Activated naive CD8-positive, alpha-beta T cell treated with anti-CD3 and anti-CD28 coated beads for 36 hours (primary cell): ENCODE measurements at regions not wholly inside any gene's neighbourhood (a gene's known extent, or its start where the extent isn't known, plus 50 kb on each side); places are given as distances from the start of the nearest gene placed in this dataset.

ENCODE experiments used
- DNase-seq: peaks from one replicate; pipeline ENCODE4 v3.0.0; 2021
- H3K27ac Mint-ChIP-seq: one replicate; pipeline ENCODE4 v1.8.0; 2022; ENCODE audit warnings: mild to moderate bottlenecking, moderate library complexity, mixed read lengths
- H3K27me3 Mint-ChIP-seq: one replicate; pipeline ENCODE4 v1.8.0; 2022; ENCODE audit warnings: mild to moderate bottlenecking, mixed read lengths
- H3K36me3 Mint-ChIP-seq: one replicate; pipeline ENCODE4 v1.8.0; 2021; ENCODE audit warnings: mild to moderate bottlenecking, mixed read lengths
- H3K4me1 Mint-ChIP-seq: one replicate; pipeline ENCODE4 v1.8.0; 2021; ENCODE audit warnings: mixed read lengths
- H3K4me3 Mint-ChIP-seq: one replicate; pipeline ENCODE4 v1.8.0; 2022; ENCODE audit warnings: mild to moderate bottlenecking, moderate library complexity, mixed read lengths
- H3K9me3 Mint-ChIP-seq: one replicate; pipeline ENCODE4 v1.8.0; 2022; ENCODE audit warnings: mixed read lengths

- H3K4me3 Mint-ChIP-seq: no peak overlapping the region
- no peaks in the 10 kb centered on the region for H3K4me1 Mint-ChIP-seq
- peaks cover 21% of the 10 kb centered on the region for H3K27me3 Mint-ChIP-seq
- no peak for DNase-seq
- H3K9me3 Mint-ChIP-seq: peaks cover 6% of the 10 kb centered on the region
- no peaks in the 10 kb centered on the region for H3K36me3 Mint-ChIP-seq
- H3K27ac Mint-ChIP-seq: no peak overlapping the region
Observed at GRCh38 chr6:1191141-1191630, 120.7 kb upstream of the FOXQ1 start.

DNA sequence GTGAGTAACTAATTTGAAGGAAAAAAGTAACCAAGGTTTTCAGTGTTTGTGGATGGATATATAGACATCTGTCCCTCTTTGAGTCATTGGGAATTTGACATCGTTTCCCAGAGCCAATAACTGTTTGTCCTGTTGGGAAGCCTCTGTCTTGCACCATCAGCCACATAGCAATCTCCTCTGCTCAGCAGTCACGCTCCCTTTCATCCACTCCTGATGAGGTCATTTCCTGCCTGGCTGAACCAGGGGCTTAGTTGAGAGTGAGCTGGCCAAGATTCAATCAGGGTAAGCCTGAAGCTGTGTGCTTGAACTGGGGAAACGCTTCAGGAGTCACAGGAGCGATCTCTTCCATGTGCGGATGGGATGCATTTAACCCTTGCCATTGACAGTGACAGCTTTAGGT lies 121.5 kb upstream of the FOXQ1 start:
- Mint-ChIP-seq H3K4me3 (no peak overlapping the region), H3K36me3 (no peaks in the 10 kb centered on the region), H3K9me3 (peaks cover 2% of the 10 kb centered on the region), H3K27ac (no peak overlapping the region), H3K27me3 (peaks cover 21% of the 10 kb centered on the region), H3K4me1 (no peaks in the 10 kb centered on the region)
- no peak for DNase-seq

GRCh38 chr6:1188199-1188598 lies 123.7 kb upstream of the FOXQ1 start:
- DNase-seq: no peak
- no peak overlapping the region for H3K4me3 Mint-ChIP-seq
- no peaks in the 10 kb centered on the region for H3K36me3 Mint-ChIP-seq
- H3K9me3 Mint-ChIP-seq: no peaks in the 10 kb centered on the region
- no peaks in the 10 kb centered on the region for H3K4me1 Mint-ChIP-seq
- no peak overlapping the region for H3K27ac Mint-ChIP-seq
- H3K27me3 Mint-ChIP-seq: peaks cover 15% of the 10 kb centered on the region

DNA sequence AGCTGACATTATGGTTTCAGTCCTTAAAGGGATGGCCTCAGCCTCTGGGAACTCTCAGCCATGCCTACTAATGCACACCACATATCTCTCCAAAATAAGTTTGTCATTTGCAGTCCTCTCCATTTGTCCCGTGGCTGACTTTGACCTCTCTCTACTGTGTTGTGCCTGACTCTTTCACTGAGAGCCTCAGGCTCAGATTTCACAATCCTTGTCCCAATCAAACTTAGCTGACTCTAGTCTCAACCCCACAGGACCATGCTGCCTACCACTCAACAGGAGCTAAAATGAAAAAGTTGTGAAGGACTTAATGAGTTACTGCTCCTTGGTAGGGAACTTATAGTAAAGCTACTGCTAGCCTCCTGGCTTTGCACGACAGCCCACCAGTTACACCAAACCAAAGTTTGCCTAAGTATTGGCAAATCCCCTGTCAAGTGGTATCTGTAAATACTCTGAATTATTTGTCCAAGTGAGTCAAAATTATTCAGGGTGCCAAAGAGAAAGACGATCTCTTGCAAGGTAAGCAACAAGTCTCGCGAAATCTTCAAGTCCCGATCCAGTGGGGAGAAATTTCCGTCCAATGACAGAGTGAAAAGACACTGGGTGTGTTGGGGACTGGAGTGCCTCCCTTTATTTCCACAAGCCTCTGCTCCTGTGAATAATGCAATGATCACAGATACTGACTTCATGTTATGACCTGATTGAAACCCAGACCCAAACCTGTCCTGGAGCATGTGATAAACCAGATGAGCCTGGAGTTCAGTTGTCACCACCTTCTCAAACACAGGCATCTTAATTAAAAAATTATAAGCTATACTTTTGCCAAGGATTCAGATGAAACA lies 124.4 kb upstream of the FOXQ1 start:
- Mint-ChIP-seq H3K4me1 (no peaks in the 10 kb centered on the region), H3K27ac (no peak overlapping the region), H3K4me3 (no peak overlapping the region), H3K36me3 (no peaks in the 10 kb centered on the region), H3K9me3 (no peaks in the 10 kb centered on the region), H3K27me3 (peaks cover 19% of the 10 kb centered on the region)
- no peak for DNase-seq

DNA sequence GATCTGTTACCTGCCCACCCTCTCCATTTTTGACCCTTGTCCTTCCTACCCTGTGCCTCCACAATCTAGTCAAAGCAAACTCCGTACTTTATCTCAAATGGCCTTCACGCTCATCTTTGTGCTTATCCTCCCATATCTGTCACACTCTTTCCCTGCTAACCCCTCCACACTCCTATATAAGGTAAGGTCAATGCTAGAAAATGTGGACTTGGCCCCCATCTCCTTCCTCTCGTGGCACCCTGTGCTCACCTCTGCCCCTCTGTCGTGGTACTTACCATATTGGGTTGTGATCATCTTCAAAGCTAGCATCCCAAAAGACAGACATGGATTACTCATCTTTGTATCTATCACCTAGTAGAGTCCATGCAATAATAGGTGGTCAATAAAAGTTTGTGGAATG lies 127.6 kb upstream of the FOXQ1 start:
- no peak for DNase-seq
- Mint-ChIP-seq H3K4me1 (no peaks in the 10 kb centered on the region), H3K36me3 (no peaks in the 10 kb centered on the region), H3K27ac (no peak overlapping the region), H3K27me3 (peaks cover 11% of the 10 kb centered on the region), H3K9me3 (no peaks in the 10 kb centered on the region), H3K4me3 (no peak overlapping the region)

GRCh38 chr6:1182722-1183521 lies 129.0 kb upstream of the FOXQ1 start:
- no peaks in the 10 kb centered on the region for H3K9me3 Mint-ChIP-seq
- DNase-seq: no peak
- no peak overlapping the region for H3K4me3 Mint-ChIP-seq
- no peaks in the 10 kb centered on the region for H3K36me3 Mint-ChIP-seq
- H3K27ac Mint-ChIP-seq: no peak overlapping the region
- H3K27me3 Mint-ChIP-seq: peaks cover 17% of the 10 kb centered on the region
- no peaks in the 10 kb centered on the region for H3K4me1 Mint-ChIP-seq

DNA sequence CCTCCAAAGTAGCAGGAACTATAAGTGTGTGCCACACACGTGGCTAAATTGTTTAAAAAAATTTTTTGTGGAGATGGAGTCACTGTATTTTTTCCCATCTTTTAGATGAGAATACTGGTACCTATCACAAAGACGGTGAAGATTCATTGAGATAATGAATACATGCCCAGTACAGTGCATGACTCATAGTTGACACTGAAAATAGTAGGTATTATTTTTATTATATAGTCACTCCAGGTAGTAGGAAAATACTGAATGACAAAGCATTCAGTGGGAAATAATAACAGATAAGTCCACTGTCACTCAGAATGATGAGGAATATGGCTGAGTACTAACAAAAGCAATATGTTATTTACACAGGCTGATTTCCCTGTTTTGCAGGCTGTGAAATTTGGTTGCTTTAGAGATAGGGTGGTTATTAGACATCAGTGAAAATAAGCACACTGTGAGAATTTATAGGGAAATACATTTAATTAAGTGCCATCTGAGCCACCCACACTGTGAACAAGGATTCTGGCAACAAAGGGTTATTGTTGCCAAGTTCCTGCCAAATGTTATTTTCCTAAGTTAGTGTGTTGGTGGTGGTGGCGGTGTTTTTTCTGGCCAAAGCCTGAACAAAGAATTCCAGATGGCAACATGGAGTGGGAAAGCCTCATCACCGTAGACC lies 129.8 kb upstream of the FOXQ1 start:
- Mint-ChIP-seq H3K27ac (no peak overlapping the region), H3K9me3 (no peaks in the 10 kb centered on the region), H3K4me3 (no peak overlapping the region), H3K36me3 (no peaks in the 10 kb centered on the region), H3K27me3 (peaks cover 24% of the 10 kb centered on the region), H3K4me1 (no peaks in the 10 kb centered on the region)
- DNase-seq: no peak

- no peak for DNase-seq
- Mint-ChIP-seq H3K27me3 (peaks cover 30% of the 10 kb centered on the region), H3K4me1 (no peaks in the 10 kb centered on the region), H3K4me3 (no peak overlapping the region), H3K27ac (no peak overlapping the region), H3K36me3 (no peaks in the 10 kb centered on the region), H3K9me3 (no peaks in the 10 kb centered on the region)
Observed at GRCh38 chr6:1179571-1180459, 132.1 kb upstream of the FOXQ1 start.

DNA sequence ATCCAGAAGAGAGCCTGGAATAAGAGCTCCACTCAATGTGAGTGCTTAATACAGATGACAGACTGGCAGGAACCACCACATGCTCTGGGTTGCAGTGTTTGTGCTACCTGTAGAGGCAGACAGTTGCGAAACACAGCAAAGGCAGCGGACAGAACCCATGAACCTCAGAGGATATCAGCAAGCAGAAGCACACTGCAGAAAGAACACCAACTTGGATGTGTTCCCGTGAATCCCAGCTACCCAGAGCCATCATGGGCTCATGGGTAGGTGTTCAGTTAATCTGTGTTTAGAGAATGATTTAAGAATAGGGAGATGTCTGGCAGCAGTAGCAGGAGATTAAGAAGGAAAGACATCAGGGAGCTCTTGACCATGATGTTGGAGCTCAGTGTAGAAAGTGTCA lies 133.3 kb upstream of the FOXQ1 start:
- Mint-ChIP-seq H3K4me1 (no peaks in the 10 kb centered on the region), H3K27ac (no peak overlapping the region), H3K27me3 (peaks cover 30% of the 10 kb centered on the region), H3K9me3 (no peaks in the 10 kb centered on the region), H3K4me3 (no peak overlapping the region), H3K36me3 (no peaks in the 10 kb centered on the region)
- no peak for DNase-seq

- H3K27ac Mint-ChIP-seq: no peak overlapping the region
- H3K4me3 Mint-ChIP-seq: no peak overlapping the region
- H3K36me3 Mint-ChIP-seq: no peaks in the 10 kb centered on the region
- DNase-seq: no peak
- peaks cover 24% of the 10 kb centered on the region for H3K27me3 Mint-ChIP-seq
- no peaks in the 10 kb centered on the region for H3K4me1 Mint-ChIP-seq
- peaks cover 1% of the 10 kb centered on the region for H3K9me3 Mint-ChIP-seq
Observed at GRCh38 chr6:1176567-1176966, 135.3 kb upstream of the FOXQ1 start.

GRCh38 chr6:1175877-1176276 lies 136.0 kb upstream of the FOXQ1 start:
- Mint-ChIP-seq H3K4me1 (no peaks in the 10 kb centered on the region), H3K9me3 (peaks cover 1% of the 10 kb centered on the region), H3K27ac (no peak overlapping the region), H3K36me3 (no peaks in the 10 kb centered on the region), H3K27me3 (peaks cover 21% of the 10 kb centered on the region), H3K4me3 (no peak overlapping the region)
- DNase-seq: no peak

- Mint-ChIP-seq H3K9me3 (peaks cover 1% of the 10 kb centered on the region), H3K27ac (no peak overlapping the region), H3K36me3 (no peaks in the 10 kb centered on the region), H3K4me3 (no peak overlapping the region), H3K4me1 (no peaks in the 10 kb centered on the region), H3K27me3 (peaks cover 11% of the 10 kb centered on the region)
- no peak for DNase-seq
Observed at GRCh38 chr6:1170794-1171193, 141.1 kb upstream of the FOXQ1 start.

DNA sequence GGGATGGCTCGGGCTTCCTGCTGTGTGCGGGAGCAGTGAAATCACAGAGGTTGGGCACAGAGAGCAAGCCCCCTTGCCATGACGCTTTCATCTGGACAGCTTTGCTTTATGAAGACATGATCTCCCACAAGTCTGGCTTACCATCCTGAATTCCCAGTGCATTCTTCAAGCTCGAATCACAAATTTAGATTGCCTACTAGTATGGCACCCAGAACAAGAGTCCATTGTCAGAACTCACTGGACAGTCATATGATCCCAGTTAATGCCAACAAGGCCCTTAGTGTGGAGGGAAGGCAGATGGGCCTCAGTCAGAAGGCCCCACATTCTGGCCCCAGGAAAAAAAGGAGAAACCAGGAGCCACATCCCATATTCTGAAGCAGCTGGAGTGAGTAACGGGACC lies 147.3 kb upstream of the FOXQ1 start:
- no peaks in the 10 kb centered on the region for H3K9me3 Mint-ChIP-seq

GRCh38 chr6:1163501-1163900 lies 148.4 kb upstream of the FOXQ1 start:
- Mint-ChIP-seq H3K27ac (no peak overlapping the region), H3K36me3 (no peaks in the 10 kb centered on the region), H3K4me1 (no peaks in the 10 kb centered on the region), H3K27me3 (peaks cover 18% of the 10 kb centered on the region), H3K4me3 (no peak overlapping the region), H3K9me3 (no peaks in the 10 kb centered on the region)
- no peak for DNase-seq

More for the DNA sequence above, 147.3 kb upstream of the FOXQ1 start:
- no peaks in the 10 kb centered on the region for H3K36me3 Mint-ChIP-seq
- H3K27ac Mint-ChIP-seq: no peak overlapping the region
- H3K27me3 Mint-ChIP-seq: peaks cover 15% of the 10 kb centered on the region
- H3K4me1 Mint-ChIP-seq: no peaks in the 10 kb centered on the region
- H3K4me3 Mint-ChIP-seq: no peak overlapping the region
- DNase-seq: no peak
